ENCODE measurements at regions not wholly inside any gene's neighbourhood (a gene's known extent, or its start where the extent isn't known, plus 50 kb on each side); places are given as distances from the start of the nearest gene placed in this dataset.

GRCh38 chr3:73214846-73215245 lies 153.4 kb downstream of the EBLN2 start:
- no peak overlapping the region for H3K4me3 Mint-ChIP-seq (ENCODE audit: unreplicated experiment)
- intact Hi-C loops (cut with micrococcal nuclease; ENCODE audit: unreplicated experiment): no loop called here
- no peak for DNase-seq
- ChIA-PET POLR2A (no interaction called here), CTCF (interaction anchor here (0.7 kb wide), 1 partner anchor 25 kb away, joined by 4 read pairs; no protein-coding TSS in a partner anchor)
- BruUV-seq (replicated peaks): no TSS peak
- Histone ChIP-seq H3K4me3 (ENCODE audit: low read depth, low read length) (no peak overlapping the region), H3K36me3 (ENCODE audit: control insufficient read depth, insufficient read depth, low read length) (no peaks in the 10 kb centered on the region), H3K4me1 (no peaks in the 10 kb centered on the region), H3K9me3 (no peaks in the 10 kb centered on the region), H3K27me3 (replicated peaks; ENCODE audit: control insufficient read depth, insufficient read depth, low read length) (no peaks in the 10 kb centered on the region)
- H3K4me1 Mint-ChIP-seq (ENCODE audit: low read depth, unreplicated experiment): no peaks in the 10 kb centered on the region
- H3K9me3 Mint-ChIP-seq (ENCODE audit: unreplicated experiment): no peaks in the 10 kb centered on the region
- TF ChIP-seq CTCF (IDR thresholded peaks at IDR 0.05; ENCODE audit: insufficient read depth in 1 of 2, low read depth in 1 of 2, low read length in 1 of 2, severe bottlenecking in 1 of 2, unreplicated experiment in 1 of 2): no peak
- no peak overlapping the region for H3K27ac Mint-ChIP-seq (ENCODE audit: unreplicated experiment)
- H3K27me3 Mint-ChIP-seq (ENCODE audit: insufficient read depth, unreplicated experiment): no peaks in the 10 kb centered on the region
- H3K36me3 Mint-ChIP-seq (ENCODE audit: insufficient read depth, unreplicated experiment): no peaks in the 10 kb centered on the region

GRCh38 chr3:73215281-73215680 lies 153.8 kb downstream of the EBLN2 start:
- Mint-ChIP-seq H3K36me3 (ENCODE audit: insufficient read depth, unreplicated experiment) (no peaks in the 10 kb centered on the region), H3K4me1 (ENCODE audit: low read depth, unreplicated experiment) (no peaks in the 10 kb centered on the region), H3K4me3 (ENCODE audit: unreplicated experiment) (no peak overlapping the region), H3K27ac (ENCODE audit: unreplicated experiment) (no peak overlapping the region), H3K9me3 (ENCODE audit: unreplicated experiment) (no peaks in the 10 kb centered on the region), H3K27me3 (ENCODE audit: insufficient read depth, unreplicated experiment) (no peaks in the 10 kb centered on the region)
- intact Hi-C loops (cut with micrococcal nuclease; ENCODE audit: unreplicated experiment): no loop called here
- H3K27me3 ChIP-seq (replicated peaks; ENCODE audit: control insufficient read depth, insufficient read depth, low read length): no peaks in the 10 kb centered on the region
- no peaks in the 10 kb centered on the region for H3K9me3 ChIP-seq
- ChIA-PET CTCF (no interaction called here), POLR2A (no interaction called here)
- TF ChIP-seq CTCF (IDR thresholded peaks at IDR 0.05; ENCODE audit: insufficient read depth in 1 of 2, low read depth in 1 of 2, low read length in 1 of 2, severe bottlenecking in 1 of 2, unreplicated experiment in 1 of 2): no peak
- no TSS peak for BruUV-seq (replicated peaks)
- DNase-seq: no peak
- no peaks in the 10 kb centered on the region for H3K4me1 ChIP-seq
- H3K36me3 ChIP-seq (ENCODE audit: control insufficient read depth, insufficient read depth, low read length): no peaks in the 10 kb centered on the region
- no peak overlapping the region for H3K4me3 ChIP-seq (ENCODE audit: low read depth, low read length)

- BruUV-seq (replicated peaks): no TSS peak
Measured at GRCh38 chr3:73215901-73216300, 154.4 kb downstream of the EBLN2 start.

More at GRCh38 chr3:73215901-73216300, 154.4 kb downstream of the EBLN2 start:
- Histone ChIP-seq H3K36me3 (ENCODE audit: control insufficient read depth, insufficient read depth, low read length) (no peaks in the 10 kb centered on the region), H3K9me3 (no peaks in the 10 kb centered on the region), H3K27me3 (replicated peaks; ENCODE audit: control insufficient read depth, insufficient read depth, low read length) (no peaks in the 10 kb centered on the region), H3K4me3 (ENCODE audit: low read depth, low read length) (no peak overlapping the region), H3K4me1 (no peaks in the 10 kb centered on the region)
- intact Hi-C loops (cut with micrococcal nuclease; ENCODE audit: unreplicated experiment): no loop called here
- no peak for DNase-seq
- H3K4me3 Mint-ChIP-seq (ENCODE audit: unreplicated experiment): no peak overlapping the region
- no peak for TF ChIP-seq CTCF (IDR thresholded peaks at IDR 0.05; ENCODE audit: insufficient read depth in 1 of 2, low read depth in 1 of 2, low read length in 1 of 2, severe bottlenecking in 1 of 2, unreplicated experiment in 1 of 2)
- no peaks in the 10 kb centered on the region for H3K36me3 Mint-ChIP-seq (ENCODE audit: insufficient read depth, unreplicated experiment)
- ChIA-PET CTCF (no interaction called here), POLR2A (no interaction called here)
- no peaks in the 10 kb centered on the region for H3K27me3 Mint-ChIP-seq (ENCODE audit: insufficient read depth, unreplicated experiment)
- H3K4me1 Mint-ChIP-seq (ENCODE audit: low read depth, unreplicated experiment): no peaks in the 10 kb centered on the region
- no peaks in the 10 kb centered on the region for H3K9me3 Mint-ChIP-seq (ENCODE audit: unreplicated experiment)
- no peak overlapping the region for H3K27ac Mint-ChIP-seq (ENCODE audit: unreplicated experiment)

All from Caco-2 (cell line).